Caco-2 (cell line): ENCODE measurements at regions not wholly inside any gene's neighbourhood (a gene's known extent, or its start where the extent isn't known, plus 50 kb on each side); places are given as distances from the start of the nearest gene placed in this dataset.
"Not testable (repeated sequence)": the region's sequence is repeated elsewhere in the genome, so short reads cannot be mapped to it uniquely, and the experiment has no call there.

Source experiments
- BruUV-seq: library from RNA; stranded (reverse); fragments of 400-500 nt; replicated peaks from 2 replicates; lab custom pipeline; 2021; lab: Mats Ljungman, UMichigan
- CTCF ChIA-PET: fragments of 300-600 bp; sonication (Branson Sonifier 250); formaldehyde crosslinking; loops from one replicate; lab custom pipeline; 2022; ENCODE audit warnings: antibody characterized with exemption; lab: Charles Lee
- POLR2A ChIA-PET: fragments of 300-600 bp; sonication (Branson Sonifier 250); formaldehyde crosslinking; loops from one replicate; lab custom pipeline; 2022; ENCODE audit warnings: antibody characterized with exemption; lab: Charles Lee
- DNase-seq, 2 experiments: peaks; one replicate each; pipeline versions ENCODE4 v3.0.0 to v3.0.0-alpha.2; 2020 to 2022
- H3K27me3 ChIP-seq: replicated peaks from 2 replicates; pipeline ENCODE4 v1.6.0; 2011; ENCODE audit warnings: low read length; ENCODE audit not compliant: control insufficient read depth, insufficient read depth
- H3K36me3 ChIP-seq: 2 replicates; pipeline ENCODE4 v1.5.1; 2011; ENCODE audit warnings: low read length; ENCODE audit not compliant: control insufficient read depth, insufficient read depth
- H3K4me1 ChIP-seq: fragments of 250-450 bp; sonication (Bioruptor Pico); 2 replicates; pipeline ENCODE4 v1.5.1; 2020; ENCODE audit warnings: mild to moderate bottlenecking
- H3K4me3 ChIP-seq: 2 replicates; pipeline ENCODE4 v1.5.1; 2011; ENCODE audit warnings: low read depth, mild to moderate bottlenecking, control low read depth, low read length
- H3K9me3 ChIP-seq: fragments of 250-450 bp; sonication (Bioruptor Pico); 2 replicates; pipeline ENCODE4 v1.5.1; 2020; ENCODE audit warnings: mild to moderate bottlenecking, moderate library complexity
- H3K27ac Mint-ChIP-seq: one replicate; pipeline ENCODE4 v1.8.0; 2022; ENCODE audit warnings: mixed read lengths; ENCODE audit not compliant: unreplicated experiment
- H3K27me3 Mint-ChIP-seq: one replicate; pipeline ENCODE4 v1.8.0; 2022; ENCODE audit warnings: mixed read lengths; ENCODE audit not compliant: insufficient read depth, unreplicated experiment
- H3K36me3 Mint-ChIP-seq: one replicate; pipeline ENCODE4 v1.8.0; 2022; ENCODE audit warnings: mild to moderate bottlenecking, mixed read lengths; ENCODE audit not compliant: insufficient read depth, unreplicated experiment
- H3K4me1 Mint-ChIP-seq: one replicate; pipeline ENCODE4 v1.8.0; 2022; ENCODE audit warnings: low read depth, mixed read lengths; ENCODE audit not compliant: unreplicated experiment
- H3K4me3 Mint-ChIP-seq: one replicate; pipeline ENCODE4 v1.8.0; 2022; ENCODE audit warnings: mild to moderate bottlenecking, moderate library complexity, mixed read lengths; ENCODE audit not compliant: unreplicated experiment
- H3K9me3 Mint-ChIP-seq: one replicate; pipeline ENCODE4 v1.8.0; 2022; ENCODE audit warnings: mixed read lengths; ENCODE audit not compliant: unreplicated experiment
- CTCF ChIP-seq, 2 experiments: fragments of 200-600 bp in 1 of 2; IDR thresholded peaks; 1 replicate in 1 of 2; 2 replicates in 1 of 2; pipeline versions ENCODE4 v1.5.1 to v1.8.0; 2011 to 2022; ENCODE audit warnings: antibody characterized with exemption in 1 of 2, control low read depth in 1 of 2, inconsistent platforms in 1 of 2, low read depth in 1 of 2, low read length in 1 of 2, mild to moderate bottlenecking in 1 of 2, moderate library complexity in 1 of 2; ENCODE audit not compliant: insufficient read depth in 1 of 2, severe bottlenecking in 1 of 2, unreplicated experiment in 1 of 2
- intact Hi-C: fragments of 100-400 bp; cut with micrococcal nuclease; formaldehyde crosslinking; loops from one replicate; pipeline ENCODE4 v1.10.0; 2022; ENCODE audit not compliant: unreplicated experiment

- Mint-ChIP-seq H3K4me3 (no peak overlapping the region), H3K27me3 (peaks cover 10% of the 10 kb centered on the region), H3K9me3 (no peaks in the 10 kb centered on the region), H3K4me1 (no peaks in the 10 kb centered on the region), H3K27ac (no peak overlapping the region), H3K36me3 (no peaks in the 10 kb centered on the region)
- ChIA-PET CTCF (no interaction called here), POLR2A (no interaction called here)
- BruUV-seq: no TSS peak
- no peaks in the 10 kb centered on the region for H3K4me1 ChIP-seq
- H3K4me3 ChIP-seq: no peak overlapping the region
- no peaks in the 10 kb centered on the region for H3K36me3 ChIP-seq
- H3K9me3 ChIP-seq: no peaks in the 10 kb centered on the region
- no peak for DNase-seq
- H3K27me3 ChIP-seq: no peaks in the 10 kb centered on the region
- intact Hi-C loops: no loop called here
- no peak for TF ChIP-seq CTCF (IDR thresholded peaks at IDR 0.05; ENCODE audit: insufficient read depth in 1 of 2, low read depth in 1 of 2, low read length in 1 of 2, severe bottlenecking in 1 of 2, unreplicated experiment in 1 of 2)
Observed at GRCh38 chr7:32648408-32649156, 153.3 kb downstream of the AVL9 start.

GRCh38 chr7:32645255-32645654 is 150.0 kb downstream of the AVL9 start:
- H3K36me3 Mint-ChIP-seq, CTCF ChIA-PET, H3K4me1 ChIP-seq, H3K27ac Mint-ChIP-seq, DNase-seq, H3K4me3 Mint-ChIP-seq, H3K27me3 ChIP-seq, H3K36me3 ChIP-seq, POLR2A ChIA-PET, H3K4me1 Mint-ChIP-seq, intact Hi-C loops, H3K27me3 Mint-ChIP-seq, H3K4me3 ChIP-seq, H3K9me3 Mint-ChIP-seq, BruUV-seq, H3K9me3 ChIP-seq: not testable (repeated sequence)

GRCh38 chr7:32643194-32643593 is 147.9 kb downstream of the AVL9 start:
- Histone ChIP-seq H3K9me3 (no peaks in the 10 kb centered on the region), H3K4me1 (no peaks in the 10 kb centered on the region), H3K36me3 (no peaks in the 10 kb centered on the region), H3K27me3 (no peaks in the 10 kb centered on the region), H3K4me3 (no peak overlapping the region)
- POLR2A ChIA-PET: no interaction called here
- CTCF ChIA-PET: no interaction called here
- intact Hi-C loops: no loop called here
- no TSS peak for BruUV-seq
- Mint-ChIP-seq H3K36me3 (no peaks in the 10 kb centered on the region), H3K27ac (no peak overlapping the region), H3K9me3 (no peaks in the 10 kb centered on the region), H3K4me3 (no peak overlapping the region), H3K27me3 (peaks cover 11% of the 10 kb centered on the region), H3K4me1 (no peaks in the 10 kb centered on the region)
- no peak for TF ChIP-seq CTCF (IDR thresholded peaks at IDR 0.05; ENCODE audit: insufficient read depth in 1 of 2, low read depth in 1 of 2, low read length in 1 of 2, severe bottlenecking in 1 of 2, unreplicated experiment in 1 of 2)
- no peak for DNase-seq
